ENCODE measurements at regions not wholly inside any gene's neighbourhood (a gene's known extent, or its start where the extent isn't known, plus 50 kb on each side); places are given as distances from the start of the nearest gene placed in this dataset.
A peak's percentile ranks its signal among the peaks of the same experiment; 100 is the strongest.
"Not testable (repeated sequence)": the region's sequence is repeated elsewhere in the genome, so short reads cannot be mapped to it uniquely, and the experiment has no call there.

- DNase-seq, result no peak
Measured at GRCh38 chr5:158471535-158471924, 612.6 kb upstream of the CLINT1 start.

DNA sequence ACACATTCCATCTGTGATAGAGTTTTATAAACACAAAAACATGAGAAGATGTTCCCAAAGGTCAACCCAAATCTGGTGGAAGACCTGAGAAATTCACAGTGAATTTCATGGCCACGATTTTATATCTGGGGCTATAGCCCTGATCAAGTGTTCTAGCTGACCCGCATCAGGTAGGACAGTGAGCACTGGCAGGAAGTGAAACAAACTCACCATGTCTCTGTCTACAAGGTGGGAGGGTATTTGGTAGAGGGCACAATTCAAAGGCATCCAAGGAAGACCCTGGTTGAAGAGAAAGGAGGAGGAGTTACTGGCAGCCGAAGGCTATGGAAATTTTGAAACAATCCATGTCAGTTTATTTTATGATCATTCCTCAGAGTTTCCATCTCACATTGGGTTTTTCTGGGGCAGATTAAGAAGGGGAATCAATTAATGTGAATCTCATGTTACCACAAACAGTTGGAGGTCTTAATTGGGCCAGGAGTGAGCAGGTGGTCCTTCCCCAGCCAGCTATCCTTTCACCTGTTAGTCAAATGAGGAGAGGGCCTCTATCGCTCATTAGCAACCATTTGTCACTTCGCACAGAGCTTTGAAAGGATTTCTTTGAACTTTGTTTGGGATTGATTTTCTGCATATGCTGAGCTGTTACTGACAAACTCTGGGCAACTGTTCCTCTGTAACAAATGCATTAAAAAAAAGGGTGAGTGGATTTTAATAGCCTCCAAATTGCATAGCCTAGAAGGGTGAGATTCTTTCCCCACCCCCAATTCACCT, 612.0 kb upstream of the CLINT1 start:
- no peak for DNase-seq

DNA sequence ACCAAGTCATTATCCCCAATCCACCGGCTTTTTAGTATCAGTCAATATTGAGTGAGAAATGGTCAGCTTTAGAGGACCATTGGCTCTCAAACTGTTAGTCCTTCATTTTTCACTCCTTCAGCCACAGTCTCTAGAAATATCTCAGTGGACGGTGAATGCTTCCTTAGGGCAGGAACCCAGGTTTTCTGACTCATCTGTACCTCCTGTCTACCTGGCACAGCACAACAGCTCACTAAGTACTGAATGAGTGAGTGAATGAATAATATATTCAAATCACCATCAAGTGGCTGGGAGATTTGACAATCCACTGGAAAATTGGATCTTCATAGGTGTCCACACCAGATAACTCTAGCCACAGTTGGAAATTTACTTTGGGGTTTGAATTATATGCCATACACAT, 609.5 kb upstream of the CLINT1 start:
- DNase-seq, result no peak

DNA sequence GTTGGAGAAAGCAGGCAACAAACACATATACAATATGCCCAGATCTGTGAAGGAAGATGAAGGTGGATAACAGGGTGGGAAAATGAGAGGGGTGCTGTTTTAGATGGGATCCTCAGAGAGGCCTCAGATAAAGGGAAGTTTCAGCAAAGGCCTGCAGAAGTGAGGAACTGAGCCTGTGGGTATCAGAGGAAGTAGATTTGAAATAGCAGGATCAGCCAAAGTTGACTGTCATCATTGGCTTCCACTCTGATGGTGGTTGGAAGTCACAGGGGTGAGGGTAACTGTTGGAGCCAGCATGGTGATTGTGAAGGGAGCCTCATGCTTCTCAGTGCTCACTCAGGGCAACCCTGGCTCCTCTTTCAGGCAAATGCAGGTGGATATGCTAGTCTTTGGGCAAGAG, 607.2 kb upstream of the CLINT1 start:
- no peak for DNase-seq

- DNase-seq, result no peak
Measured at GRCh38 chr5:158465086-158465972, 606.4 kb upstream of the CLINT1 start.

GRCh38 chr5:158464383-158464782, 605.4 kb upstream of the CLINT1 start:
- DNase-seq, result no peak

DNA sequence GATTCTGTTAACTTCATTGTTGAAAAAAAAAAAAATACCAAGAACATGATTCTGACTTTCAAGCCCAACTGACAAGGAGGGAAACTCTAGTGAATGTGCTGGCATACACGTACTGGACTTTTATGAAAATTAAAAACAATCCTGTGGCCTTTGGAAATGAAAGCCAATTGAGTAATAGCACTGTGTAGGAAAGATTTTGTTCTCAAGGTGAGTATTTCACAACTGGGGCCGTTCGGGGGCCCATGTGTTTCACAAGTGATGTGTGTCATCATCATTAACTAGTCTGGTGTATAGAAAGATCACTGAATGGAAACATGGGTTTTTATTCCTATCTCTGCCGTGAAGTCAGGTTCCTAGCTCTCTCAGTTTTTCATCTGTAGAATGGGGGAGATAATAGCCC, 605.0 kb upstream of the CLINT1 start:
- DNase-seq, result no peak

DNA sequence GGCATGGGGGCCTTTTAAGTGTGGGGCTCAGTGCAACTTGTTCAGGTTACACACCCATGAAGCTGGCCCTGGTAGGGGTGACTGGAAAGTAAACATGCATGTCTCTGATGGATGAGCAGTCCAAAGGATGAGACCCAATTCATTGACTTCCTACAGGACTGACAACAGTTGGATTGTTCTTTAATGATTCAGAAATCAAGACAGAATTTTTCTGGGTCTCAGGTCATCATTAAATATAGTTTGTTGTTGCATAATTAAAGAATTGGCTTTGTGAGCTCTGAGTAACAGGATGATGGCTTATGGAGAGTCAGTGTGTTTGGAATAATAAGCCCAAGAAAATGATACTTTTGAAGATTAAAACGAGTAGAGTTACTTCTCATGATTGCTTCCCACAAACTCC, 604.2 kb upstream of the CLINT1 start:
- DNase-seq, result no peak

DNA sequence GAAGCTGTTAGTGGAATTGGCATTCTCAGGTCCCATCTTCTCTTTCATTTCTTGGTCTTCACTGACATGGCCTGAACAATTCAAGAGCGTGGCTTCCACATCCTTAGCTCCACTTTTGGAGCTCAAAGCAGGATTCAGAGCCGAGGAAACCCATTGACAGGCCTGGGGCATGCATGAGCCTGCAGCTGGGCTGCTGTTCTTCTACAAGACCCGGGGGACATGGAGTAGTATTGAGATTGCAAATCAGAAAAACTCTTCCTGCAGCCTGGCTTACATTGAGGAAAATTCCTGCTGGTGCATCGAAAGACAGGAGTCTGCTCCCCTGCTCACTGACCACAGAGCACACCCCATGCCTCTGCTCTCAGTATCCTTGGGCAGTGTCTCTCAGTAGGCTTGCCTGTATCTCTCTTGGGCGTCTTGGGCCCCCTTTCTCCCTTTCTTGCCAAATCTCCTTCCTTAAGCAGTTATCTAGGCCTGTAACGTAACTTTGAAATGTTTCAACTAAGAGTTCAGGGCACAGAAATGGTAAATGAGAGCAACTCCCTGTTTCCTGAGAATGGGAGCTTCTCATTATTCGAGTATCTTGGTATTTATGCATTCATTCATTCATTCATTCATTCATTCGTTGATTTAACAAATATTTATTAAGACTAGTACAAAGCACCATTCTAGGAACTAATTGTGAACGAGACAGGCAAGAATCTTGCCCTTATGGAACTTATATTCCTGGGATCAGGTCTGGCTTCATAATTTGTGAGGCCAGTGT, 603.6 kb upstream of the CLINT1 start:
- DNase-seq, result no peak

DNA sequence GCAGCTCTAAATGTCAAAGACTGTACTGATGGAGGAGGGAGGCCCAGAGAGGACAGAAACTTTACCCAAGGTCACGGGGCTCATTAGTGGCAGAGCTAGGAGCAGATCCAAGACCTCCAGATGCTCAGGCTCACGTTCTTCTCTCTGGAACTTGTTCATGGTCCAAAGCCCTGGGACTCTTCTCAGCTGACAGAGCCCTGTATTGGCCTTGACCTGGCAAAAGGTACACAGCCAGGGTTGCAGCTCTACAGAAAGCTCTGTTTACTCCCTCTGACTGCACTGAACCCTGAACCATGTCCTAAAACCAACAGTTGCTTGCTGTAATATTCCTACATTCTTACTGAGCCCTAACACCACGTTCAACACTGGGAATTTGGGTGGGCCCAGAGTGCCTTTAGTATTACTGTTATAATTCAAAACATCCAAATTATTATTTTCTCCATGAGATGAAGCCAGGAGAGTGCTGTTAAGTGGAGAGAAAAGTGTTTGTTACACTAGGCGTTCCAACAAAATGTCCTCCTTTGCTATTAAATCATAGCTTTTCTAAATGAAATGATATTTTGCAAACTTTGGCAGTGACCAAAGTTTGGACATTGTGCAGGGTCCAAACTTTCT, 602.4 kb upstream of the CLINT1 start:
- DNase-seq, result no peak

DNA sequence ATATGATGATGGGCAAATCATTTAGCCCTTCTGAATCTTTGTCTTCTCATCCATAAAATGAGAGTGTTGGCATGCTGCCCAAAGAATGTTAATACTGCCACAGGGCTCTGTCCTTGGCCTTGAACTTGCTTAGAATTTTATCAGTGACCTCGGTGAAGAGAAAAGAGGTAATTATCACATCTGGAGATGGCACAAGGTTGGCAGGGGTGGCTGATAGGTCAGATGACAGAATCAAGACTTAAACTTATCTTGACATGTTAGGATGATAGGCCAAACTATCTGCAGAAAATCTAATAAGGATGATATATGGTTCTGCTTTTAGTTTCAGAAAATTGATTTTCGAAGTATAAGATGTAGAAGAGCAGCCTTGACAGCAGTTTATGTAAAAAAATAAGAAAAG, 599.1 kb upstream of the CLINT1 start:
- DNase-seq, result no peak

- DNase-seq, result no peak
Measured at GRCh38 chr5:158456756-158457155, 597.8 kb upstream of the CLINT1 start.

GRCh38 chr5:158456241-158456640, 597.3 kb upstream of the CLINT1 start:
- DNase-seq, result no peak

DNA sequence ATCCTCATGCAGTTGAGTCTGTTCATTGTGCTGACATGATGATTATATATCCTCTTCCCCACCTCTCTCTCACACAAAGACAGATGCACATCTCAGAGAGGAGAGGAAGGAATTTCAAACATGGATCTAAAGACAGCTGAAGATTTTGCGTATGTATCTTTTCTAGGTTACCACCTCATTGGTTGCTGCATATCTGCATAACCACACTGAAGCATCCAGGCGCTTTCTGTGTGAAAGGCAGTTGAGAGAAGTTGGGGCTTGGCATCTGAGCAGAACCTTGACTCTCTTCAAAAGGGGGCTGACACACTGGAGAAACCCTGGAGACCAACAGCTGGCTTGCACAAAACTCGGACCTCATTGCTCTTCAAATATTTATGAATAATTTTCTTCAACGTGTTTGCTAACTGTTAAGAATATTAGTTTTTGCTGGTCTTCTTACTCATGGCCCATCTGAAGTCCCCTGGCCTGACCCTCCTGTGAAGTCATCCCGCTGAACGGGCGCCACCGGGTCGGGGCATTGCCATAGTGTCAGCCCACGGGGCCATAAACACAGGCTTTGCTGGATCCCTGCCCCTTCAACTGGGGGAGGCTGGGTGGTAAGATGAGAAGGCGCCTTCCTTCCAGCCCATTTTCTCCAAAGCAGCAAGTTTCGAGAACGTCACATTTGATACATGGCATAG, 593.2 kb upstream of the CLINT1 start:
- no peak for DNase-seq

- DNase-seq, result no peak
Measured at GRCh38 chr5:158451203-158451992, 592.5 kb upstream of the CLINT1 start.

GRCh38 chr5:158450751-158451171, 591.8 kb upstream of the CLINT1 start:
- DNase-seq, result no peak

GRCh38 chr5:158446761-158447160, 587.8 kb upstream of the CLINT1 start:
- DNase-seq, result not testable (repeated sequence)

- DNase-seq, result not testable (repeated sequence)
Measured at GRCh38 chr5:158439204-158439603, 580.3 kb upstream of the CLINT1 start.

GRCh38 chr5:158436271-158437065, 577.5 kb upstream of the CLINT1 start:
- no peak for DNase-seq

DNA sequence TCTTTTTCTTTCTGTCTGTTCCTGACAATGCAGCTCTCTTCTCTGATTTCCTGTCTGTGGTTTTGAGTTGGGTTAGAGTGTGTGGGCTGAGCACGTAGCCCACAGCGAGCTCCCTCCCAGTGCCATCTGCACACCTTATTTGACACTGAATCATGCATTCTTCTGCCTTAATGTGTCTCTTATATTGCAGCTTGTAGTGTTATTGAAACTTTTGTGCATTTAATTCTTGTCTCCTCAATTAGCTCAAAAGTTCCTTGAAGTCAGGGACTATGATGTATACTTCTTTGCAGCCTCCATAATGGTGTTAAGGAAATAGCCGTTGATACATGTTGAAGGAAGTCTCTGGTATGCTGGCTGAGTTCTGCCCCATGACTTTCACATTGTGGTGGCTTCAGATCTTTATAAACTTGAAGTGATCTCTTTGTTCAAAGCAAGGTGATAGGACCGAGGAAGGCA, 576.2 kb upstream of the CLINT1 start:
- DNase-seq, result peak; percentile 29

GRCh38 chr5:158434749-158435148, 575.8 kb upstream of the CLINT1 start:
- DNase-seq, result no peak
